Left renal cortex interstitium (tissue), 4 donors: ENCODE measurements at regions not wholly inside any gene's neighbourhood (a gene's known extent, or its start where the extent isn't known, plus 50 kb on each side); places are given as distances from the start of the nearest gene placed in this dataset.
A peak's percentile ranks its signal among the peaks of the same experiment; 100 is the strongest.

Experiments
- DNase-seq, 4 donors: peaks; one replicate each; pipeline ENCODE4 v3.0.0-alpha.2; 2013; ENCODE audit warnings: low read depth in 4 of 4, low spot score in 2 of 4, missing footprints in 1 of 4

GRCh38 chr2:125681576-125681975 lies 974.4 kb upstream of the GYPC start:
- no peak for DNase-seq

GRCh38 chr2:125681976-125682805 lies 973.8 kb upstream of the GYPC start:
- DNase-seq = no peak

GRCh38 chr2:125684256-125684655 lies 971.7 kb upstream of the GYPC start:
- DNase-seq = no peak

GRCh38 chr2:125684932-125685331 lies 971.0 kb upstream of the GYPC start:
- no peak for DNase-seq

GRCh38 chr2:125696560-125696959 lies 959.4 kb upstream of the GYPC start:
- DNase-seq = no peak

GRCh38 chr2:125698280-125698679 lies 957.7 kb upstream of the GYPC start:
- DNase-seq = no peak

GRCh38 chr2:125701070-125701469 lies 954.9 kb upstream of the GYPC start:
- no peak for DNase-seq

GRCh38 chr2:125707611-125708010 lies 948.3 kb upstream of the GYPC start:
- no peak for DNase-seq

- DNase-seq = no peak
Observed at GRCh38 chr2:125710561-125710960, 945.4 kb upstream of the GYPC start.

- no peak for DNase-seq
Observed at GRCh38 chr2:125711075-125711474, 944.9 kb upstream of the GYPC start.

GRCh38 chr2:125713533-125713932 lies 942.4 kb upstream of the GYPC start:
- no peak for DNase-seq

GRCh38 chr2:125721072-125721721 lies 934.8 kb upstream of the GYPC start:
- no peak for DNase-seq

GRCh38 chr2:125730921-125731320 lies 925.0 kb upstream of the GYPC start:
- peak in 1 of 4 donors; percentile 4 for DNase-seq

- DNase-seq = no peak
Observed at GRCh38 chr2:125736306-125736705, 919.7 kb upstream of the GYPC start.

- peak in 3 of 4 donors; percentile 26 to 56 (median 29) for DNase-seq
Observed at GRCh38 chr2:125745514-125745913, 910.4 kb upstream of the GYPC start.

GRCh38 chr2:125746321-125747164 lies 909.4 kb upstream of the GYPC start:
- DNase-seq = peak in 1 of 4 donors; percentile 1

- DNase-seq = no peak
Observed at GRCh38 chr2:125747165-125747425, 908.9 kb upstream of the GYPC start.

- DNase-seq = no peak
Observed at GRCh38 chr2:125756431-125756830, 899.5 kb upstream of the GYPC start.

GRCh38 chr2:125796784-125797183 lies 859.2 kb upstream of the GYPC start:
- no peak for DNase-seq

- DNase-seq = no peak
Observed at GRCh38 chr2:125797192-125797591, 858.8 kb upstream of the GYPC start.

- no peak for DNase-seq
Observed at GRCh38 chr2:125822746-125823145, 833.2 kb upstream of the GYPC start.
